GM10266 (cell line): ENCODE measurements at regions not wholly inside any gene's neighbourhood (a gene's known extent, or its start where the extent isn't known, plus 50 kb on each side); places are given as distances from the start of the nearest gene placed in this dataset.

ENCODE experiments used
- DNase-seq: peaks from one replicate; pipeline ENCODE4 v3.0.0; 2012; ENCODE audit errors: extremely low spot score
- TF ChIP-seq, protein P1 (sequence below): IDR thresholded peaks from 2 replicates; pipeline ENCODE4 v1.5.1; 2012; ENCODE audit warnings: mild to moderate bottlenecking, low read depth; ENCODE audit not compliant: control insufficient read depth, insufficient read depth; ENCODE audit errors: missing control alignments

DNA sequence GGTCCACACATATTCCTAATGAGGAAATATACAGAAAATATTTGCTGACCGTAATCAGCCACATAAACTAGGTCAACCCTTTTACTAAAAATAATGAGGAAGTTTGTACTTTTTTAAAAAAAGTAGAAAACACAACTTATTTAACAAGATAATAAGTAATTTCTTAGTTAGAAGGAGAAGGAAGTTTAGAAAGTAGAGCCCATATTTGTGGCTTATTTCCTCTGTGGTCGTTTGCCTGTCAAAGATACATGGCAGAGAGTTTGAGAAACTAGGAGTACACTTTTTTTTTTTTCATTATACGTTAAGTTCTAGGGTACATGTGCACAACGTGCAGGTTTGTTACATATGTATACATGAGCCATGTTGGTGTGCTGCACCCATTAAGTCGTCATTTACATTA, 1205.2 kb upstream of the MIR17HG start:
- TF ChIP-seq, protein P1, sequence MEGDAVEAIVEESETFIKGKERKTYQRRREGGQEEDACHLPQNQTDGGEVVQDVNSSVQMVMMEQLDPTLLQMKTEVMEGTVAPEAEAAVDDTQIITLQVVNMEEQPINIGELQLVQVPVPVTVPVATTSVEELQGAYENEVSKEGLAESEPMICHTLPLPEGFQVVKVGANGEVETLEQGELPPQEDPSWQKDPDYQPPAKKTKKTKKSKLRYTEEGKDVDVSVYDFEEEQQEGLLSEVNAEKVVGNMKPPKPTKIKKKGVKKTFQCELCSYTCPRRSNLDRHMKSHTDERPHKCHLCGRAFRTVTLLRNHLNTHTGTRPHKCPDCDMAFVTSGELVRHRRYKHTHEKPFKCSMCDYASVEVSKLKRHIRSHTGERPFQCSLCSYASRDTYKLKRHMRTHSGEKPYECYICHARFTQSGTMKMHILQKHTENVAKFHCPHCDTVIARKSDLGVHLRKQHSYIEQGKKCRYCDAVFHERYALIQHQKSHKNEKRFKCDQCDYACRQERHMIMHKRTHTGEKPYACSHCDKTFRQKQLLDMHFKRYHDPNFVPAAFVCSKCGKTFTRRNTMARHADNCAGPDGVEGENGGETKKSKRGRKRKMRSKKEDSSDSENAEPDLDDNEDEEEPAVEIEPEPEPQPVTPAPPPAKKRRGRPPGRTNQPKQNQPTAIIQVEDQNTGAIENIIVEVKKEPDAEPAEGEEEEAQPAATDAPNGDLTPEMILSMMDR = no peak
- no peak for DNase-seq

DNA sequence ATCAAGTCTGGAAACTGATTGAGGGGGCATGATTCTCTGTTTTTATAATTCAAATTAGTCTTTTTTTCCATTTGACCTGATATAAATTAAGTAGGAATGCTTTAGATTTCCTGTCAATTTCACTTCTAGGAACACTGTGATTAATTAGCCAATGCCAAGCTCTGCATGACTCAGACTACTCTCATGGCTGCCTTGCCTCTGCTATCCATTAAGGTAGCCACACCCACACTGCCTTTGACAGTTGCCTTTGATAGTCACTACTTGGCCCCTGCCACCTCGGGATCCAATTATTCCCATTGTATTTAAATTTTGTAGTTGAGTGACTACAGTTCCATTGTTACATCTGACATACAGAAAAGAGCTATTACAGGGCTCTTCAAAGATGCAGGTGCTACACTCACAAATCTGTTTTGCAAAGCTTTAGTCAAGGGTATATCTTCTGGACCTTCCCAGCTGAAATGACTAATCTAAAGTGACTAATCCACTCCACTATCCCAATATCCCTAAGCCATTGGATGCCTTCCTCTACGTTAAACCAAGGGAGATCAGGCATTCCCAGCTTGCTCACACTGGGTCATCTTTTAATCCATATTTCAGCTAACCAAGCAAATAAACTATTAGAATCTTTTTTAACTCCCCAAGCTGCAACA, 1193.1 kb upstream of the MIR17HG start:
- no peak for DNase-seq
- TF ChIP-seq, protein P1 = no peak

DNA sequence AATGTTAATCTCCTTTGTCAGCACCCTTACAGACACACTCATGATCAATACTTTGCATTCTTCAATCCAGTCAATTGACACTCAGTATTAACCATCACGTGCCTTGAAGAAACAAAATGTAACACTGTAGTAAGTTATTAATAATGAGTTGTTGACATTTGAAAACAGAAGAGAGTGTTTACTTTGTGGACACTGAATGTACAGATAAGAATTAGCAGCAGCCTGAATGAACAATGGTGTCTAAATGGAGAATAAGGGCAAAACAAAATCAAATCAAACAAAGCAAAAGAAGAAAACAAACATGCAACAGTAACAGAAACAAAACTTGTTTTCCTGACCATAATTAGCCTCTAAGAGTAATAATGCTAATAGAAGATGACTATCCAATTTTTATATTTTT, 1191.1 kb upstream of the MIR17HG start:
- TF ChIP-seq, protein P1 = no peak

DNA sequence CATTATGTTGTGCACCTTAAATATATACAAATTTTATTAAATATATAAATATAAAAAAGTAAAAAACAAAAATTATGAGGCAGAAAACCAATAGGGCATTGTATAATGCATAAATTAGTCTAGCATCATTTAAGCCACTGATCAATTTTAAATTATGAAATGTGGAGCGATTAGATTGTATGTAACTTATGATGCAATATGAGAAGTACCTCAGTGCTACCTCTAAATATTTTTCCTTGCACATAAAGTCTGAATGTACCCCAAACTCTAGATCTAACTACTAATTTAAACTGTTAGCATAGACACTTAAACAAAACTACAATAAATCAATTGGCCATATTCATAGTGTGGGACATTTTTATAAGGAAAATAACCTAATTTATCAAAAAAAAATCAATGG, 1178.5 kb upstream of the MIR17HG start:
- DNase-seq = no peak
- TF ChIP-seq, protein P1 = no peak

More for the DNA sequence above, 1191.1 kb upstream of the MIR17HG start:
- DNase-seq = no peak

DNA sequence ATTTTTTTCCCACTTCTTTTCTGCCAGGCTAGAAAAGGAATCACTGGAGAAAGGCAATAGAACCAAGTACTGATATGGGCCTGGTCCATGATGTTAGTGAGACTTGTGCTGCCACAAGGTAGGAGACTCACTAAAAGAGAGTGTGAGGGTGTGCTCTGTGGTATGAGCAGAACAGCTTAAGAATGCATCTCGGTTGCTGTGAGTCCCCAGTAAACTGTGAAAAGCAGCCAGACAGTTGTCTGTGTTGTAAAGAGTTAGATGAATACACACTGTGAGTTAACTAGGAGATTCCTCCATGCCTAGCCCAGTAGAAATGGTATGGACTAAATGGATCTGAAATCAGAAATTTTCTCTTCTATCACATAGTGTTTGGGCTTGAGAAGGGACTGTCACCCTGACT, 1177.3 kb upstream of the MIR17HG start:
- TF ChIP-seq, protein P1 = no peak

DNA sequence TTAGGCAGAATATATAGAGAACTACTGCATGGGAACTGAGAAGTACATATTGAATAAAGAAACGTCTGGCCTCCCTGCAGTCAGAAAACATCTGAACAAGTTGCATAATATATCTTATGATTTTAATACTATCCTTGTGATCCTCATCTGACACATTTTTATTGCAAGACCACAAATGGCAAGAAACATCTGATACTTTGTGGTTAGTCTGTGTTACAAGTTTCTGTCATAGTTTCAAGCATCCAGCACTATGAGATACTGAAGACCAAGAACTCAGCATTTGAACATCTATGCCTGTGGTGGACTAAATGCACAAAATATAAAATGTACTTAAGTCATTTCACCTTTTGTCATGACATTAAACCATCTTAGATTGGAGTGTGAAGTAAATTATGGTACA, 1175.8 kb upstream of the MIR17HG start:
- TF ChIP-seq, protein P1 = no peak
- no peak for DNase-seq

More for the DNA sequence above, 1177.3 kb upstream of the MIR17HG start:
- no peak for DNase-seq

DNA sequence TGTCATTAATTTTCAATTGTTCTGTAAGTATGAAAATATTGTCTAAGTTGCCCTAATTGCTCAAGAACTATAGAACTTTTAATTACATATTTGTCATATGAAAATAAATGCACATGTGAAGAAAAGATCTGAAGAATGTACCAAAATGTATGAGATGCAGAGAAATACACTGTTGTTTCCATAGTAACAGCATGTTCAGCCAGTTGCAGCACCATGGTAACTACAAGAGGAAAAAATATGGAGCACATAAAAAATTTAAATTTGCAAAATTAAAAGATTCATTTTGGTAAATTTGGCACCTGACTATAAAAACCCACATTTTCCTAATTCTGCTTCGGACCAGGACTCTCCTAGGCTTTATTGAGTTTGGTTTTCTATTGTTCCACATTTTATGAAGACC, 1170.0 kb upstream of the MIR17HG start:
- DNase-seq = no peak

More for the DNA sequence above, 1170.0 kb upstream of the MIR17HG start:
- TF ChIP-seq, protein P1 = no peak
